Muscle layer of colon (tissue), 2 donors: ENCODE measurements at regions not wholly inside any gene's neighbourhood (a gene's known extent, or its start where the extent isn't known, plus 50 kb on each side); places are given as distances from the start of the nearest gene placed in this dataset.

ENCODE experiments used
- H3K27ac ChIP-seq: one replicate; pipeline ENCODE4 v1.7.0; 2013; ENCODE audit warnings: low read depth, mild to moderate bottlenecking, low read length, moderate library complexity
- H3K27me3 ChIP-seq, 2 donors: one replicate each; pipeline ENCODE4 v1.7.0; 2013; ENCODE audit warnings: low read length in 2 of 2, mild to moderate bottlenecking in 2 of 2; ENCODE audit not compliant: insufficient read depth in 2 of 2, control insufficient read depth in 1 of 2
- H3K36me3 ChIP-seq: one replicate; pipeline ENCODE4 v1.7.0; 2013; ENCODE audit warnings: mild to moderate bottlenecking, low read length; ENCODE audit not compliant: insufficient read depth
- H3K4me1 ChIP-seq: one replicate; pipeline ENCODE4 v1.7.0; 2013; ENCODE audit warnings: mild to moderate bottlenecking, low read length; ENCODE audit not compliant: insufficient read depth
- H3K4me3 ChIP-seq, 2 donors: one replicate each; pipeline ENCODE4 v1.7.0; 2013; ENCODE audit warnings: low read length in 2 of 2, low read depth in 1 of 2, mild to moderate bottlenecking in 1 of 2, moderate library complexity in 1 of 2
- H3K9ac ChIP-seq: one replicate; pipeline ENCODE4 v1.7.0; 2013; ENCODE audit warnings: low read length
- H3K9me3 ChIP-seq: one replicate; pipeline ENCODE4 v1.7.0; 2013; ENCODE audit warnings: mild to moderate bottlenecking, low read length
- donor health status: abdominal sarcoma.
- donor health status: Adenocarcinoma of cecum.

DNA sequence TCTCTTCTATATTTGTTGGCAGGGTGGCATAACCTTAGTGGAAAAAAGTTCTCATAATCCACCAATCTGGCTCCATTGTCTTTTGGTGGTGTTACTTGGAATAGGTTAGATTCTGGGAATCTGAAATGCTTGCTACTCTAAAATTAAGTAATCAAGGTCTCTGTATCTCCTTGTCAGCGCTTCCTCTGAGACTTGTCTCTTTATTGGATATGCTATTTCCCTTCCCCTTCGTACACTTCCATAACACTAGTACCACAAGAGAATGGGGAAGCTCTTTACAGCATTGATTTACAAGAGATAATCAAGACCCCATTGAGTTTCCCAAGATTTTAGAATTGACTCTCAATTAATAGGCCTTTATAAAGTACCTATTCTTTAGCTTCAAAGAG lies 280.2 kb downstream of the ADGB start:
- Histone ChIP-seq H3K36me3 (no peaks in the 10 kb centered on the region), H3K27me3 (no peaks in the 10 kb centered on the region), H3K9me3 (no peaks in the 10 kb centered on the region), H3K9ac (no peak overlapping the region), H3K4me1 (no peaks in the 10 kb centered on the region), H3K27ac (no peak overlapping the region), H3K4me3 (no peak overlapping the region)

GRCh38 chr6:146879406-146880117 lies 280.8 kb downstream of the ADGB start:
- Histone ChIP-seq H3K4me1 (no peaks in the 10 kb centered on the region), H3K9ac (no peak overlapping the region), H3K27me3 (no peaks in the 10 kb centered on the region), H3K4me3 (no peak overlapping the region), H3K27ac (no peak overlapping the region), H3K9me3 (no peaks in the 10 kb centered on the region), H3K36me3 (no peaks in the 10 kb centered on the region)

DNA sequence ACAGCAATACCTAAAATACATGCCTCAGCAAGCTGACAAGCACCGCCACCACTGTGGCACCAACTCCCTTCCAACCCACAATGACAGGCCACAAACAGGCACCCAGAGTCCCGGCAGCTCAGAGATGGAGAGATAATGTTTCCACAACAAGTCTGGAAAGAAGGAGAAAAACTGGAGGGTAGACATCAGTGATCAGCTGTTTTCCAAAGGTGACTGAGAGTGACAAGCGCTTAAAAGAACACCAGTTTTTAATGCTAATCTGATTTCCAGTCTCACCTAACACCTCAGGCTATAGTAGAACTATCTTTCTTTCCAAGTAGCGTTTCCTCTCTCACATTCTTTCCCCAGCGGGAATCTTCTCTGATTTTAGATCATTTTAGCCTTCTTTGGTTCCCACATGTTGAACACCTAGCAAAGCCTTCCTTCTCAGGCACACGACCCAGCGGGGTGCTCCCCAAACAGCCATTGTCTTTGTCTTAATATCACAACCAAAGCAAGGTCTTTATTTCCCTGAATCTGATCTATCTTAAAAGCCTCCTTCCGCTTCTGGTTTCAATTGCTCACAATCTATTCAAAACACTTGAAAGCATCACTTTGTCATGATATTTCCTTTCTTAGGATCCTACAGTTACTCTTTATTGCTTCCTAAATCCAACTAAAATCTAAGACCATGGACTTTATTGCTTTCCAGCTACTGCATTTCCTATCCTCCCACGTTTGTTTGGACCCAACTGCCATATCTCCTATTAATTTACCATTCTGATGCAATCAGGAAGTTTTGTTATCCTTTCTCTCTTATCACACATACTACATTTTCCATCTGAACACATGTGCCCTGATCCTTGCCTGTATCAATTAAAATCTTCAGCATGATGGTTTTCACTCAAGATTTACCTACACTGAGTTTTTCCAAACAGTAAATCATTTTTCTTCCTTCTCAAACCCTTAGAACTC lies 282.7 kb downstream of the ADGB start:
- no peaks in the 10 kb centered on the region for H3K27me3 ChIP-seq
- H3K4me1 ChIP-seq = no peaks in the 10 kb centered on the region
- H3K9me3 ChIP-seq = no peaks in the 10 kb centered on the region
- no peak overlapping the region for H3K9ac ChIP-seq
- no peak overlapping the region for H3K4me3 ChIP-seq
- H3K36me3 ChIP-seq = no peaks in the 10 kb centered on the region
- H3K27ac ChIP-seq = no peak overlapping the region

GRCh38 chr6:146883640-146884531 lies 285.1 kb downstream of the ADGB start:
- Histone ChIP-seq H3K9ac (no peak overlapping the region), H3K36me3 (no peaks in the 10 kb centered on the region), H3K9me3 (no peaks in the 10 kb centered on the region), H3K27ac (no peak overlapping the region), H3K27me3 (no peaks in the 10 kb centered on the region), H3K4me3 (no peak overlapping the region), H3K4me1 (no peaks in the 10 kb centered on the region)

GRCh38 chr6:146884728-146885127 lies 286.0 kb downstream of the ADGB start:
- Histone ChIP-seq H3K9me3 (no peaks in the 10 kb centered on the region), H3K36me3 (no peaks in the 10 kb centered on the region), H3K9ac (no peak overlapping the region), H3K27ac (no peak overlapping the region), H3K4me1 (no peaks in the 10 kb centered on the region), H3K27me3 (no peaks in the 10 kb centered on the region), H3K4me3 (no peak overlapping the region)

DNA sequence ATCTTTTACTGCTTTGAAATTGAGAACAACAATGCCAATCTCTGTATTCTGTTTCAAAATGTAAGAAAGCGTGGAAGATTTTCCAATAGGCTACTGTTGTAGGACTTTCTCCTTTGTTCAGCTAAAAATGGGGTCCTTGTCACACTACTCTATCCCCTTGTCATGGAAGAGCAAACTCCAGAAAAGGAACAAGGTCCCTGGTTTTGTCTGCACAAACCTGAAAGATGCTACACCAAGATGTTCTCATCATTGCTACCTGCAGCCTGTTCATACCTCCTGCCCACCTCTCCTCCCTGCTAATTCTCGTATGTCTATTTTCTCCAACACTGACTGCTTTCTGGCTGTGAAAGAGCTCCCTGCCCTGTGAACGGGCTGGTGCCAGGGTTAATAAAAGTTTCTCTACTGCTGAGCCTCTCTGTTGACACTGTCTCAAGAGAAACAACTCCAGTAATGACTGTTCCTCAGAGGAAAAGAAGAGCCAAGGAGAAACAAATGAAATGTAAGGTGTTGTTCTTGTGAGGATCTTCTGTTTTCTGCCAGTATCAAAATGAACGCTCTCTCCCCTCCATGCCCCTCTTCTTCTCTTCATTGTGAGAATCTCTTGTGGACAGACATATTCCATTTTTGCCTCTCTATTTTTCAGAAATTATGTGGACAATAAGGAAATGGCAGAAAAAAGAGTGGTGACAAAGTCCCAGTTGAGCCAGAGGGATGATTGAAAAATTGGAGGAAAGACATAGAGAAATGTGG lies 287.1 kb downstream of the ADGB start:
- no peaks in the 10 kb centered on the region for H3K27me3 ChIP-seq
- H3K4me1 ChIP-seq = no peaks in the 10 kb centered on the region
- no peak overlapping the region for H3K9ac ChIP-seq
- H3K4me3 ChIP-seq = no peak overlapping the region
- no peaks in the 10 kb centered on the region for H3K9me3 ChIP-seq
- no peak overlapping the region for H3K27ac ChIP-seq
- H3K36me3 ChIP-seq = no peaks in the 10 kb centered on the region

DNA sequence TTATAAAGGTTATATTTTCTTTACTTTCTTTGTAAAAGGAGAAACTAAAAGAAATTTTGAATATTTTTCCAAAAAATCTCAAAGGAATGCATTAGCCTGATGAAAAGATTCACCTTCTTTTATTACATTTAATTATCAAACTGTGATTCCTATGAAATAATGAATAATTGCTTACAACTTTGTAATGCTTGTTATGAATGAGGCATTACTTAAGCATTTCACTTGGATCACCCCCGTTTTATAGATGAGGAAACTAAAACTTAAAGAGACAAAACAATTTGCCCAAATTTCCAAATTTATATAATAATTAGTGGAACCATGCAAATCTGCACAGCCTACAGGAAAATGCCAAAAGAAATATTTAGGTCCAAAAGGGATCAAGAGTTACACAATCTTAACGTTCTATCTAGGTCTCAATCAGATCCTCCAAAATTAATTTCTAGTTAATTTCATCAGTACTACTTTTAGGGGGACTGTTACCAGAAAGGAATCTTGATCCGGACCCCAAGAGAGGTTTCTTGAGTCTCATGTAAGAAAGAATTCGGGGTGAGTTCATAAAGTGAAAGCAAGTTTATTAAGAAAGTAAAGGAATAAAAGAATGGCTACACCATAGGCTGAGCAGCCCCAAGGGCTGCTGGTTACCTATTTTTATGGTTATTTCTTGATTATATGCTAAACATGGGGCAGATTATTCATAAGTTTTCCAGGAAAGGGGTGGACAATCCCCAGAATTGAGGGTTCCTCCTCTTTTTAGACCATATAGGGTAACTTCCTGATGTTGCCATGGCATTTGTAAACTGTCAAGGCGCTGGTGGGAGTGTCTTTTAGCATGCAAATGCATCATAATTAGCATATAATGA lies 288.0 kb downstream of the ADGB start:
- no peak overlapping the region for H3K9ac ChIP-seq
- no peaks in the 10 kb centered on the region for H3K27me3 ChIP-seq
- H3K4me1 ChIP-seq = no peaks in the 10 kb centered on the region
- no peaks in the 10 kb centered on the region for H3K9me3 ChIP-seq
- no peak overlapping the region for H3K4me3 ChIP-seq
- H3K36me3 ChIP-seq = no peaks in the 10 kb centered on the region
- H3K27ac ChIP-seq = no peak overlapping the region

- no peak overlapping the region for H3K4me3 ChIP-seq
- H3K27me3 ChIP-seq = no peaks in the 10 kb centered on the region
- H3K4me1 ChIP-seq = no peaks in the 10 kb centered on the region
- H3K9me3 ChIP-seq = no peaks in the 10 kb centered on the region
- H3K9ac ChIP-seq = no peak overlapping the region
- H3K36me3 ChIP-seq = no peaks in the 10 kb centered on the region
- H3K27ac ChIP-seq = no peak overlapping the region
Observed at GRCh38 chr6:146887447-146888077, 288.8 kb downstream of the ADGB start.

DNA sequence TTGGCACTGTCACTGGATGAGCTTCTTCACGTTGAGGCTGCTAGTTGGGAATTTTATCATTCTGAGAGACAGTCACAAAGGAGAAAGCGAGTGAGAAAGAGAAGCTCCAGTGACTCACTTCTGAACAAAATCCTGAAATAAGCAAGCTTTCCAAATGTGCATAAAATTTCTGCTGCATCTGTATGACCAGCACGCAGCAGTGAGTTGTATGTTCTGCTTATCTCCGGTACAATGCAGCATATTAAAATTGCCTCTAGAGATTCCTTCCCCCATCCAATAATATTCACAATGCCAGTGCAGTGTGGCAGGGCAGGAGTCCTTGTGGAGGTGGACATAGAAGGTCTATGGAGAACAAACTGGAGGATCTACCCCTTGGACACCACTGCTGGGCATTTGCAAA lies 290.5 kb downstream of the ADGB start:
- H3K27me3 ChIP-seq = no peaks in the 10 kb centered on the region
- no peaks in the 10 kb centered on the region for H3K9me3 ChIP-seq
- H3K4me1 ChIP-seq = no peaks in the 10 kb centered on the region
- no peak overlapping the region for H3K4me3 ChIP-seq
- H3K27ac ChIP-seq = no peak overlapping the region
- no peak overlapping the region for H3K9ac ChIP-seq
- H3K36me3 ChIP-seq = no peaks in the 10 kb centered on the region

DNA sequence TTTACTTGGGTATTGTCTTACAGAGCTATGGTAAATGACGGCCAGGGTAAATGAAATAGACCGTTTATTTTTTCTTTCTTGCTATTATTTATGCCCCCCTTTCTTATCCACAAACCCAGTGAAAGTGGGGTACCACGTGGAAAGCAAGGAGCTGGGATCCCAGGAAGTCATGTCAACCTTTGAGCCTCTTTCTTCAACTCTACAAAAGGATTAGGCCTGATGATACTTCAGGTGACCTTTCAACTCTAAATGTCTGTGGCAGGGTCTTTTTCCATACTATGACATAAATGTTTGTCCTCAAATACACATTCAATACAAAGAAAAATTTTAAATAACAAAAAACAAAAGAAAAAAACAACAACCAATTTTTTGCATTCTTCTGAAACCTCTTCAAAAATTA lies 291.4 kb downstream of the ADGB start:
- Histone ChIP-seq H3K4me3 (no peak overlapping the region), H3K36me3 (no peaks in the 10 kb centered on the region), H3K9ac (no peak overlapping the region), H3K27me3 (no peaks in the 10 kb centered on the region), H3K9me3 (no peaks in the 10 kb centered on the region), H3K4me1 (no peaks in the 10 kb centered on the region), H3K27ac (no peak overlapping the region)
